ENCODE measurements at regions not wholly inside any gene's neighbourhood (a gene's known extent, or its start where the extent isn't known, plus 50 kb on each side); places are given as distances from the start of the nearest gene placed in this dataset.

DNA sequence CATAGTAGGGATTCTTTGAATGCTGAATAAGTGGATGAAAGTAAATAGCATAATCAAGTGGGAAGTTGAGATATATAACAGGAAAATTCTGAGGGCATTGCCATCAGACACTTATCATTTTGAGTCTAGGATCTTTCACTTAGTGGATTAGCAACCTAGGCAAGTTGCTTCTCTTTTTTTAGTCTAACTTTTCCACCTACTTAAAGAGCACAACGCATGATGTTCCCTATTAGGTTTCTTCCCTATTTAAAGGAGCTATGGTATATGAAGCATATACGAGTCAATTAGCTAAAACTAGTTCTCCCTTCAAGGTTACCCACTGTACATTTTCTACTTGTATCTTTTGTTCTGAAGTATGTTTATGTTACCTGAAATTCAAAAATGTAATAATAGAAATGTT lies 67.1 kb upstream of the HS3ST1 start:
- no peaks in the 10 kb centered on the region for H3K27me3 ChIP-seq (replicated peaks; ENCODE audit: control insufficient read depth, insufficient read depth, low read length)
- H3K36me3 ChIP-seq (ENCODE audit: control insufficient read depth, insufficient read depth, low read length): no peaks in the 10 kb centered on the region
- TF ChIP-seq, protein P1, sequence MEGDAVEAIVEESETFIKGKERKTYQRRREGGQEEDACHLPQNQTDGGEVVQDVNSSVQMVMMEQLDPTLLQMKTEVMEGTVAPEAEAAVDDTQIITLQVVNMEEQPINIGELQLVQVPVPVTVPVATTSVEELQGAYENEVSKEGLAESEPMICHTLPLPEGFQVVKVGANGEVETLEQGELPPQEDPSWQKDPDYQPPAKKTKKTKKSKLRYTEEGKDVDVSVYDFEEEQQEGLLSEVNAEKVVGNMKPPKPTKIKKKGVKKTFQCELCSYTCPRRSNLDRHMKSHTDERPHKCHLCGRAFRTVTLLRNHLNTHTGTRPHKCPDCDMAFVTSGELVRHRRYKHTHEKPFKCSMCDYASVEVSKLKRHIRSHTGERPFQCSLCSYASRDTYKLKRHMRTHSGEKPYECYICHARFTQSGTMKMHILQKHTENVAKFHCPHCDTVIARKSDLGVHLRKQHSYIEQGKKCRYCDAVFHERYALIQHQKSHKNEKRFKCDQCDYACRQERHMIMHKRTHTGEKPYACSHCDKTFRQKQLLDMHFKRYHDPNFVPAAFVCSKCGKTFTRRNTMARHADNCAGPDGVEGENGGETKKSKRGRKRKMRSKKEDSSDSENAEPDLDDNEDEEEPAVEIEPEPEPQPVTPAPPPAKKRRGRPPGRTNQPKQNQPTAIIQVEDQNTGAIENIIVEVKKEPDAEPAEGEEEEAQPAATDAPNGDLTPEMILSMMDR (IDR thresholded peaks at IDR 0.05; ENCODE audit: insufficient read depth in 1 of 2, low read depth in 1 of 2, low read length in 1 of 2, severe bottlenecking in 1 of 2, unreplicated experiment in 1 of 2): no peak
- no peak overlapping the region for H3K4me3 ChIP-seq (ENCODE audit: low read depth, low read length)
- no peaks in the 10 kb centered on the region for H3K4me1 Mint-ChIP-seq (ENCODE audit: low read depth, unreplicated experiment)
- H3K4me1 ChIP-seq: no peaks in the 10 kb centered on the region
- H3K4me3 Mint-ChIP-seq (ENCODE audit: unreplicated experiment): no peak overlapping the region
- no peaks in the 10 kb centered on the region for H3K36me3 Mint-ChIP-seq (ENCODE audit: insufficient read depth, unreplicated experiment)
- CTCF ChIA-PET: no interaction called here
- peaks cover 20% of the 10 kb centered on the region for H3K9me3 Mint-ChIP-seq (ENCODE audit: unreplicated experiment)
- POLR2A ChIA-PET: no interaction called here
- BruUV-seq (replicated peaks): no TSS peak
- intact Hi-C loops (cut with micrococcal nuclease; ENCODE audit: unreplicated experiment): no loop called here
- no peaks in the 10 kb centered on the region for H3K9me3 ChIP-seq
- no peak for DNase-seq
- peaks cover 2% of the 10 kb centered on the region for H3K27me3 Mint-ChIP-seq (ENCODE audit: insufficient read depth, unreplicated experiment)
- H3K27ac Mint-ChIP-seq (ENCODE audit: unreplicated experiment): no peak overlapping the region

DNA sequence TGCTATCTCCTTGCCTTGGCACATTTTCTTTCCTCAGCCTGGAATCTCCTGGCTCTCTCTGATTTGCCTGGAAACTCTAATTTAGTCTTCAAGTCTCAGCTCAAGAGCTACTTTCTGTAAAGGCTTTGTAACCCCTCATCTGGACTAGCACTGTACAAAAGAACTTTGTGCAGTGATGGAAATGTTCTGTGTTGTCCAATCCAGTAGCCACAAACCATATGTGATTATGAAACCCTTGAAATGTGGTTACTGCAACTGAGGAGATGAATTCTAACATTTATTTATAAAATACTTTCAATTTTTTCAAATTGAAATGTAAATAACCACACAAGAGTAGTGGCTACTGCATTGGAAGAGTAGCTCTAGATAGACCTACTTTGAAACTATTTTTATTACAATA lies 66.6 kb upstream of the HS3ST1 start:
- Histone ChIP-seq H3K4me3 (ENCODE audit: low read depth, low read length) (no peak overlapping the region), H3K27me3 (replicated peaks; ENCODE audit: control insufficient read depth, insufficient read depth, low read length) (no peaks in the 10 kb centered on the region), H3K9me3 (no peaks in the 10 kb centered on the region), H3K4me1 (no peaks in the 10 kb centered on the region), H3K36me3 (ENCODE audit: control insufficient read depth, insufficient read depth, low read length) (no peaks in the 10 kb centered on the region)
- H3K9me3 Mint-ChIP-seq (ENCODE audit: unreplicated experiment): peaks cover 20% of the 10 kb centered on the region
- BruUV-seq (replicated peaks): no TSS peak
- TF ChIP-seq, protein P1 (IDR thresholded peaks at IDR 0.05; ENCODE audit: insufficient read depth in 1 of 2, low read depth in 1 of 2, low read length in 1 of 2, severe bottlenecking in 1 of 2, unreplicated experiment in 1 of 2): no peak
- no peak overlapping the region for H3K27ac Mint-ChIP-seq (ENCODE audit: unreplicated experiment)
- DNase-seq: no peak
- no peak overlapping the region for H3K4me3 Mint-ChIP-seq (ENCODE audit: unreplicated experiment)
- peaks cover 2% of the 10 kb centered on the region for H3K27me3 Mint-ChIP-seq (ENCODE audit: insufficient read depth, unreplicated experiment)
- ChIA-PET CTCF (no interaction called here), POLR2A (interaction anchor here (0.6 kb wide), 1 partner anchor 520 kb away, joined by 4 read pairs; no protein-coding TSS in a partner anchor)
- H3K4me1 Mint-ChIP-seq (ENCODE audit: low read depth, unreplicated experiment): no peaks in the 10 kb centered on the region
- intact Hi-C loops (cut with micrococcal nuclease; ENCODE audit: unreplicated experiment): no loop called here
- no peaks in the 10 kb centered on the region for H3K36me3 Mint-ChIP-seq (ENCODE audit: insufficient read depth, unreplicated experiment)

DNA sequence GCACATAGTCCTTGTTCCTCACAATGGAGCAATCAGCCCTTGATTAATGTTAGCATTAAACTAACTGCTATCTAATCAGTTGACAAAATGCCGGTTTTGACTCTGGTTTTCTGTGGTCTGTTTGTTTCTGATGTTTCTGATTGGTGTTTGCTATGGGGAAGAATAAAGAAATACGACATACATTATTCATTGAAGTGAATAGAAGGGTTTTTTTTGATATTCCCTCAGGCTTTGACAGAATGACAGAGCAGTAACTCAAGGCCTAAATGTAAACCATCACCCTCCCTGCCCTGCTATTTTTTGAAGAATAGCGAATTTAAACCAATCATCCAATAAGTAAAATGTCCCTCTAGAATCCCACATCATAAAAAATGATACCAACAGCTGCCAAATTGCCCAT lies 65.5 kb upstream of the HS3ST1 start:
- Mint-ChIP-seq H3K36me3 (ENCODE audit: insufficient read depth, unreplicated experiment) (no peaks in the 10 kb centered on the region), H3K4me1 (ENCODE audit: low read depth, unreplicated experiment) (no peaks in the 10 kb centered on the region), H3K4me3 (ENCODE audit: unreplicated experiment) (no peak overlapping the region), H3K9me3 (ENCODE audit: unreplicated experiment) (peaks cover 20% of the 10 kb centered on the region), H3K27ac (ENCODE audit: unreplicated experiment) (no peak overlapping the region), H3K27me3 (ENCODE audit: insufficient read depth, unreplicated experiment) (peaks cover 2% of the 10 kb centered on the region)
- POLR2A ChIA-PET: no interaction called here
- no peaks in the 10 kb centered on the region for H3K27me3 ChIP-seq (replicated peaks; ENCODE audit: control insufficient read depth, insufficient read depth, low read length)
- intact Hi-C loops (cut with micrococcal nuclease; ENCODE audit: unreplicated experiment): no loop called here
- H3K4me3 ChIP-seq (ENCODE audit: low read depth, low read length): no peak overlapping the region
- CTCF ChIA-PET: no interaction called here
- H3K4me1 ChIP-seq: no peaks in the 10 kb centered on the region
- DNase-seq: no peak
- no peaks in the 10 kb centered on the region for H3K9me3 ChIP-seq
- TF ChIP-seq, protein P1 (IDR thresholded peaks at IDR 0.05; ENCODE audit: insufficient read depth in 1 of 2, low read depth in 1 of 2, low read length in 1 of 2, severe bottlenecking in 1 of 2, unreplicated experiment in 1 of 2): no peak
- no peaks in the 10 kb centered on the region for H3K36me3 ChIP-seq (ENCODE audit: control insufficient read depth, insufficient read depth, low read length)
- no TSS peak for BruUV-seq (replicated peaks)

Measured in Caco-2 (cell line).